Neuronal stem cell (in vitro differentiated cells): ENCODE measurements at regions not wholly inside any gene's neighbourhood (a gene's known extent, or its start where the extent isn't known, plus 50 kb on each side); places are given as distances from the start of the nearest gene placed in this dataset.

ENCODE experiments used
- DNase-seq: peaks from one replicate; pipeline ENCODE4 v3.0.0-alpha.2; 2013; ENCODE audit warnings: low spot score
- H2AFZ ChIP-seq: one replicate; pipeline ENCODE4 v1.6.1; 2013; ENCODE audit warnings: mild to moderate bottlenecking, low read length, inconsistent platforms
- H2AK5ac ChIP-seq: 2 replicates; pipeline ENCODE4 v1.6.1; 2013; ENCODE audit warnings: low read depth, mild to moderate bottlenecking, inconsistent platforms, low read length, moderate library complexity, mixed read lengths
- H2BK120ac ChIP-seq: 2 replicates; pipeline ENCODE4 v1.6.1; 2013; ENCODE audit warnings: low read depth, mild to moderate bottlenecking, inconsistent platforms, low read length, moderate library complexity, mixed read lengths
- H2BK12ac ChIP-seq: one replicate; pipeline ENCODE4 v1.6.1; 2013; ENCODE audit warnings: low read length, inconsistent platforms
- H2BK15ac ChIP-seq: 2 replicates; pipeline ENCODE4 v1.6.1; 2013; ENCODE audit warnings: mild to moderate bottlenecking, low read length, inconsistent platforms, mixed read lengths
- H2BK5ac ChIP-seq: one replicate; pipeline ENCODE4 v1.6.1; 2013; ENCODE audit warnings: inconsistent platforms, mild to moderate bottlenecking, low read length, moderate library complexity
- H3K14ac ChIP-seq: one replicate; pipeline ENCODE4 v1.6.1; 2013; ENCODE audit warnings: low read length, inconsistent platforms
- H3K18ac ChIP-seq: 2 replicates; pipeline ENCODE4 v1.6.1; 2013; ENCODE audit warnings: low read length, inconsistent platforms
- H3K23ac ChIP-seq: 2 replicates; pipeline ENCODE4 v1.6.1; 2013; ENCODE audit warnings: low read depth, mild to moderate bottlenecking, mixed read lengths, low read length, inconsistent platforms; ENCODE audit not compliant: poor library complexity
- H3K27ac ChIP-seq: replicated peaks from 3 replicates; pipeline ENCODE4 v1.5.1; 2013; ENCODE audit warnings: low read length, inconsistent platforms
- H3K27me3 ChIP-seq, 3 experiments: 2 replicates each; pipeline ENCODE4 v1.6.1; 2013; ENCODE audit warnings: low read length in 3 of 3, mild to moderate bottlenecking in 2 of 3, inconsistent platforms in 1 of 3, low read depth in 1 of 3, mixed read lengths in 1 of 3, moderate library complexity in 1 of 3; ENCODE audit not compliant: control insufficient read depth in 3 of 3, insufficient read depth in 3 of 3
- H3K36me3 ChIP-seq, 2 donors: replicated peaks in 1 of 2; 2 replicates each; pipeline ENCODE4 v1.6.1; 2013; ENCODE audit warnings: low read length in 2 of 2; ENCODE audit not compliant: control insufficient read depth in 2 of 2, insufficient read depth in 2 of 2
- H3K4ac ChIP-seq: 2 replicates; pipeline ENCODE4 v1.6.1; 2013; ENCODE audit warnings: inconsistent platforms, mild to moderate bottlenecking, low read length, moderate library complexity
- H3K4me1 ChIP-seq, 2 donors: 1 replicate in 1 of 2; 2 replicates in 1 of 2; pipeline ENCODE4 v1.6.1; 2013; ENCODE audit warnings: low read length in 2 of 2, low read depth in 1 of 2; ENCODE audit not compliant: control insufficient read depth in 2 of 2, insufficient read depth in 1 of 2
- H3K4me2 ChIP-seq: one replicate; pipeline ENCODE4 v1.6.1; 2013; ENCODE audit warnings: mild to moderate bottlenecking, low read length, inconsistent platforms; ENCODE audit not compliant: insufficient read depth, poor library complexity, severe bottlenecking
- H3K4me3 ChIP-seq, 2 donors: 2 replicates each; pipeline ENCODE4 v1.5.1; 2013; ENCODE audit warnings: low read length in 2 of 2, mild to moderate bottlenecking in 2 of 2, inconsistent platforms in 1 of 2, moderate library complexity in 1 of 2
- H3K79me1 ChIP-seq: one replicate; pipeline ENCODE4 v1.6.1; 2013; ENCODE audit warnings: low read depth, mild to moderate bottlenecking, inconsistent platforms, low read length, moderate library complexity
- H3K9ac ChIP-seq: one replicate; pipeline ENCODE4 v1.6.1; 2013; ENCODE audit warnings: mild to moderate bottlenecking, low read depth, low read length, inconsistent platforms; ENCODE audit not compliant: poor library complexity
- H3K9me3 ChIP-seq, 2 donors: replicated peaks in 1 of 2; 2 replicates each; pipeline versions ENCODE3 to v1.6.1; 2013; ENCODE audit warnings: low read length in 2 of 2, mild to moderate bottlenecking in 2 of 2, inconsistent platforms in 1 of 2, low read depth in 1 of 2, mixed read lengths in 1 of 2, moderate library complexity in 1 of 2; ENCODE audit not compliant: control insufficient read depth in 2 of 2, insufficient read depth in 1 of 2
- H4K8ac ChIP-seq: one replicate; pipeline ENCODE4 v1.6.1; 2013; ENCODE audit warnings: low read depth, mild to moderate bottlenecking, inconsistent platforms, low read length, moderate library complexity
- H4K91ac ChIP-seq: one replicate; pipeline ENCODE4 v1.6.1; 2013; ENCODE audit warnings: low read length, low read depth, mild to moderate bottlenecking, inconsistent platforms; ENCODE audit not compliant: poor library complexity
- whole genome bisulfite sequencing, 2 donors: extraction: QIAGEN DNeasy Blood & Tissue Kit; methylation state at CpG; one replicate each; pipeline ENCODE4 v1.1.7; 2013; ENCODE audit warnings: missing lambda C conversion rate in 2 of 2, mixed read lengths in 1 of 2; ENCODE audit not compliant: insufficient read length in 2 of 2, insufficient replicate concordance in 1 of 2; ENCODE audit errors: extremely low coverage in 2 of 2; 5-methylcytosine and 5-hydroxymethylcytosine counted together

GRCh38 chr5:21219251-21219650 lies 1231.3 kb upstream of the CDH18 start:
- H2AFZ ChIP-seq, result no peak overlapping the region
- no peak overlapping the region for H2BK120ac ChIP-seq
- no peak overlapping the region for H3K23ac ChIP-seq
- no peaks in the 10 kb centered on the region for H3K36me3 ChIP-seq
- no peak overlapping the region for H4K8ac ChIP-seq
- no CpG with 5 or more reads among the region's 1 CpG for WGBS, 2 donors
- no peak overlapping the region for H3K4me3 ChIP-seq
- DNase-seq, result no peak
- peaks cover 2% of the 10 kb centered on the region for H3K79me1 ChIP-seq
- no peaks in the 10 kb centered on the region for H3K27me3 ChIP-seq
- no peak overlapping the region for H2BK15ac ChIP-seq
- no peak overlapping the region for H3K9ac ChIP-seq
- no peak overlapping the region for H3K4me2 ChIP-seq
- no peak overlapping the region for H3K27ac ChIP-seq
- H3K18ac ChIP-seq, result no peak overlapping the region
- no peak overlapping the region for H2BK5ac ChIP-seq
- no peak overlapping the region for H2BK12ac ChIP-seq
- H2AK5ac ChIP-seq, result no peak overlapping the region
- H3K4ac ChIP-seq, result no peak overlapping the region
- H3K14ac ChIP-seq, result no peak overlapping the region
- peaks cover 0 to 2% of the 10 kb centered on the region in 2 donors for H3K9me3 ChIP-seq
- no peak overlapping the region for H4K91ac ChIP-seq
- H3K4me1 ChIP-seq, result no peaks in the 10 kb centered on the region

DNA sequence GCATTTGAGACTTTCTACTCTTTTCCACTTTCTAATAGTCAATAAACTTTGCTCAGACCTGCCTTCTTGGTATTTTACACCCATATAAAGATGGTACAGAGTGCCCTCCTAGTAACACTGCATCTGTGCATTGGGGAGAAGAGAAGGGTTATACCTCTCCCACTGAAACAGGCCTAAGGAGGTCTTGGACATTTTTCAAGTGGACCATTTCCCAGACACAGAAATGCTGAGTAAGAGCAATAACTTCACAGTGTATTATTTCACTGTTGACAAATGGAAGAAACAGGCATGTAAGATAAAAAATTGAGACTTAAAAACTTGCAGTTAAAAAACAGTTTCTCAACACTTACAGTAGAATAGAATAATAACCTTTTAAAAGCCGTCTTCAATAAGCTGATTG lies 1224.0 kb upstream of the CDH18 start:
- H2AFZ ChIP-seq, result no peak overlapping the region
- H3K9me3 ChIP-seq, result no peaks in the 10 kb centered on the region
- no peak overlapping the region for H2BK12ac ChIP-seq
- H3K27me3 ChIP-seq, result no peaks in the 10 kb centered on the region
- no peaks in the 10 kb centered on the region for H3K36me3 ChIP-seq
- no peaks in the 10 kb centered on the region for H3K4me1 ChIP-seq
- H3K4me3 ChIP-seq, result no peak overlapping the region
- H3K23ac ChIP-seq, result no peak overlapping the region
- no peak overlapping the region for H3K18ac ChIP-seq
- H3K14ac ChIP-seq, result no peak overlapping the region
- no peak overlapping the region for H4K8ac ChIP-seq
- no peak overlapping the region for H3K27ac ChIP-seq
- H3K79me1 ChIP-seq, result no peaks in the 10 kb centered on the region
- no peak overlapping the region for H4K91ac ChIP-seq
- H2BK120ac ChIP-seq, result no peak overlapping the region
- DNase-seq, result no peak
- H3K4ac ChIP-seq, result no peak overlapping the region
- H2AK5ac ChIP-seq, result no peak overlapping the region
- H2BK5ac ChIP-seq, result no peak overlapping the region
- H3K4me2 ChIP-seq, result no peak overlapping the region
- no peak overlapping the region for H2BK15ac ChIP-seq
- WGBS, 2 donors, result no CpG with 5 or more reads among the region's 1 CpG
- H3K9ac ChIP-seq, result no peak overlapping the region

GRCh38 chr5:21209409-21209808 lies 1221.4 kb upstream of the CDH18 start:
- H3K4me3 ChIP-seq, result no peak overlapping the region
- H3K36me3 ChIP-seq, result no peaks in the 10 kb centered on the region
- no peak for DNase-seq
- H4K91ac ChIP-seq, result no peak overlapping the region
- H2AK5ac ChIP-seq, result no peak overlapping the region
- H3K9ac ChIP-seq, result no peak overlapping the region
- H3K4me1 ChIP-seq, result no peaks in the 10 kb centered on the region
- H3K23ac ChIP-seq, result no peak overlapping the region
- no peak overlapping the region for H4K8ac ChIP-seq
- no CpG with 5 or more reads among the region's 2 CpGs for WGBS, 2 donors
- H3K14ac ChIP-seq, result no peak overlapping the region
- no peak overlapping the region for H2BK12ac ChIP-seq
- H2BK15ac ChIP-seq, result no peak overlapping the region
- no peaks in the 10 kb centered on the region for H3K27me3 ChIP-seq
- H3K4me2 ChIP-seq, result no peak overlapping the region
- no peak overlapping the region for H3K4ac ChIP-seq
- H3K27ac ChIP-seq, result no peak overlapping the region
- H3K79me1 ChIP-seq, result no peaks in the 10 kb centered on the region
- H2BK120ac ChIP-seq, result no peak overlapping the region
- no peak overlapping the region for H2AFZ ChIP-seq
- H3K18ac ChIP-seq, result no peak overlapping the region
- no peak overlapping the region for H2BK5ac ChIP-seq
- no peaks in the 10 kb centered on the region for H3K9me3 ChIP-seq

DNA sequence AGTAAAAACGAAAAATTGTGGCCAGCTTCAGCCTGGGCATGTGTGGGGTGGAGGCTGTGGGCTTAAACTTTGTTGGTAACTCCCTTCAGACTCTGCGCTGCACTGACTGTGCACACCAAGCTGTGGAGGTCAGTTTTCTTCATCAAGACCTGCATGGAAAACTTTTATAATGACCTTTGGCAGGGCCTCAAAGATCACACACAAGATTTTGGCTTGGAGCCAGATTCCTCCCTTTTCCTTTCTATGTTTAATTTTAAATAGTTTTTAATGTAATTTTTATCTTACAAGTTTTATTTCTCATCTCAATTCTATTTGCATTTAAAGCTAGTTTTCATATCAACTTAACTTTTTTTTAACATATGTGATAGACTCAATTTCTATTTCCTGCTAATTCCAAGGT lies 1211.1 kb upstream of the CDH18 start:
- H3K27ac ChIP-seq, result no peak overlapping the region
- no peak overlapping the region for H4K8ac ChIP-seq
- no peak overlapping the region for H2BK120ac ChIP-seq
- no peak overlapping the region for H3K9ac ChIP-seq
- no CpG with 5 or more reads among the region's 2 CpGs for WGBS, 2 donors
- H3K27me3 ChIP-seq, result no peaks in the 10 kb centered on the region
- no peak overlapping the region for H3K23ac ChIP-seq
- H2AK5ac ChIP-seq, result no peak overlapping the region
- H3K9me3 ChIP-seq, result no peaks in the 10 kb centered on the region
- H2BK12ac ChIP-seq, result no peak overlapping the region
- no peaks in the 10 kb centered on the region for H3K79me1 ChIP-seq
- no peak overlapping the region for H4K91ac ChIP-seq
- no peak overlapping the region for H3K4me3 ChIP-seq
- no peak for DNase-seq
- no peaks in the 10 kb centered on the region for H3K4me1 ChIP-seq
- H2BK5ac ChIP-seq, result no peak overlapping the region
- H3K36me3 ChIP-seq, result no peaks in the 10 kb centered on the region
- no peak overlapping the region for H3K18ac ChIP-seq
- H2BK15ac ChIP-seq, result no peak overlapping the region
- no peak overlapping the region for H3K14ac ChIP-seq
- no peak overlapping the region for H2AFZ ChIP-seq
- H3K4ac ChIP-seq, result no peak overlapping the region
- H3K4me2 ChIP-seq, result no peak overlapping the region
